Neural progenitor cell (in vitro differentiated cells): ENCODE measurements at regions not wholly inside any gene's neighbourhood (a gene's known extent, or its start where the extent isn't known, plus 50 kb on each side); places are given as distances from the start of the nearest gene placed in this dataset.

ENCODE experiments used
- DNase-seq: peaks from one replicate; pipeline ENCODE4 v3.0.0-alpha.2; 2016; ENCODE audit warnings: low spot score
- H2AFZ ChIP-seq: fragments of 200-600 bp; sonication (generic); replicated peaks from 2 replicates; pipeline ENCODE4 v1.6.1; 2016; ENCODE audit warnings: antibody characterized with exemption
- H3F3A ChIP-seq: fragments of 200-600 bp; sonication (generic); 2 replicates; pipeline ENCODE4 v1.6.1; 2016; ENCODE audit warnings: antibody characterized with exemption, low read depth
- H3K27ac ChIP-seq: fragments of 200-600 bp; sonication (generic); 2 replicates; pipeline ENCODE4 v1.5.1; 2016; ENCODE audit warnings: mild to moderate bottlenecking
- H3K27me3 ChIP-seq: fragments of 200-600 bp; sonication (generic); 2 replicates; pipeline ENCODE4 v1.6.1; 2016; ENCODE audit warnings: mild to moderate bottlenecking, moderate library complexity
- H3K36me3 ChIP-seq: fragments of 200-600 bp; sonication (generic); 2 replicates; pipeline ENCODE4 v1.5.1; 2016
- H3K4me1 ChIP-seq: fragments of 200-600 bp; sonication (generic); 2 replicates; pipeline ENCODE4 v1.6.1; 2016; ENCODE audit warnings: mixed run types
- H3K4me2 ChIP-seq: fragments of 200-600 bp; sonication (generic); 2 replicates; pipeline ENCODE4 v1.6.1; 2016
- H3K4me3 ChIP-seq: fragments of 200-600 bp; sonication (generic); 2 replicates; pipeline ENCODE4 v1.5.1; 2016
- H3K79me2 ChIP-seq: fragments of 200-600 bp; sonication (generic); 2 replicates; pipeline ENCODE4 v1.6.1; 2016; ENCODE audit warnings: low read depth
- H3K9ac ChIP-seq: fragments of 200-600 bp; sonication (generic); 2 replicates; pipeline ENCODE4 v1.6.1; 2016
- H3K9me3 ChIP-seq: fragments of 200-600 bp; sonication (generic); 2 replicates; pipeline ENCODE4 v1.5.1; 2016; ENCODE audit warnings: low read depth
- H4K20me1 ChIP-seq: fragments of 200-600 bp; sonication (generic); 2 replicates; pipeline ENCODE4 v1.6.1; 2016; ENCODE audit warnings: low read depth
- H3K27ac Mint-ChIP-seq: 3 replicates; pipeline ENCODE4 v1.8.0; 2021; ENCODE audit warnings: mixed read lengths
- H3K27me3 Mint-ChIP-seq: 2 replicates; pipeline ENCODE4 v1.8.0; 2022; ENCODE audit warnings: low read depth, mild to moderate bottlenecking, inconsistent platforms, moderate library complexity, mixed read lengths; ENCODE audit not compliant: insufficient read depth
- H3K36me3 Mint-ChIP-seq: 3 replicates; pipeline ENCODE4 v1.8.0; 2021; ENCODE audit warnings: mixed read lengths
- H3K4me1 Mint-ChIP-seq: 3 replicates; pipeline ENCODE4 v1.8.0; 2021; ENCODE audit warnings: mixed read lengths
- H3K4me3 Mint-ChIP-seq: 3 replicates; pipeline ENCODE4 v1.8.0; 2021; ENCODE audit warnings: mild to moderate bottlenecking, moderate library complexity, mixed read lengths
- H3K9me3 Mint-ChIP-seq: 3 replicates; pipeline ENCODE4 v1.8.0; 2020; ENCODE audit warnings: mixed read lengths
- EZH2 ChIP-seq: fragments of 200-600 bp; sonication (generic); IDR thresholded peaks from 2 replicates; pipeline ENCODE4 v1.6.1; 2017; ENCODE audit warnings: antibody characterized with exemption, mild to moderate bottlenecking, moderate library complexity
- EZH2phosphoT487 ChIP-seq: fragments of 200-600 bp; sonication (generic); IDR thresholded peaks from 2 replicates; pipeline ENCODE4 v1.6.1; 2017; ENCODE audit warnings: antibody characterized with exemption
- TF ChIP-seq, protein P1 (sequence below): fragments of 200-600 bp; sonication (generic); IDR thresholded peaks from 2 replicates; pipeline ENCODE4 v1.5.1; 2017; ENCODE audit warnings: antibody characterized with exemption, mild to moderate bottlenecking

DNA sequence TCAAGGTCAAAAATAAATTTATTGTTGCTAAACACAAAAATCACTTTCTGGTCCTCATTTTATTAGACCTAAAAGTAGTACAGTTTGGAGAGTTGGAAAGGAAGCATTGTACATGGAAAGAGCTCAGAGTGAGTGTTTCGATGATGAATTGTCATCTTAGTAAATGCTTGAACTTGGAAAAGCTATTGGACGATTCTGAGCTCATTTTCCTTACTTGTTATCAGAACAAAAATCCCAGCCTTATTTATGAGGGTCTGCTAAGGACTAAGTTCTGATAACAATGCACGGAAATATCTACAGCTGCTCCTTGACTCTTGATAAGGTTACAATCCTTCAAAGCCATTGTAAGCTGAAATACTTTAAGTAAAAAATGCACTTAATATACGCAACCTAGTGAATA lies 710.0 kb upstream of the PTBP2 start:
- no peaks in the 10 kb centered on the region for H3F3A ChIP-seq
- Mint-ChIP-seq H3K9me3 (no peaks in the 10 kb centered on the region), H3K27me3 (no peaks in the 10 kb centered on the region), H3K4me1 (no peaks in the 10 kb centered on the region), H3K27ac (no peak overlapping the region), H3K36me3 (no peaks in the 10 kb centered on the region), H3K4me3 (no peak overlapping the region)
- H4K20me1 ChIP-seq: no peaks in the 10 kb centered on the region
- no peak overlapping the region for H3K4me3 ChIP-seq
- H3K9me3 ChIP-seq: no peaks in the 10 kb centered on the region
- DNase-seq: no peak
- no peaks in the 10 kb centered on the region for H3K4me1 ChIP-seq
- H3K27me3 ChIP-seq: no peaks in the 10 kb centered on the region
- H3K9ac ChIP-seq: no peak overlapping the region
- H3K36me3 ChIP-seq: no peaks in the 10 kb centered on the region
- TF ChIP-seq EZH2: no peak
- TF ChIP-seq, protein P1, sequence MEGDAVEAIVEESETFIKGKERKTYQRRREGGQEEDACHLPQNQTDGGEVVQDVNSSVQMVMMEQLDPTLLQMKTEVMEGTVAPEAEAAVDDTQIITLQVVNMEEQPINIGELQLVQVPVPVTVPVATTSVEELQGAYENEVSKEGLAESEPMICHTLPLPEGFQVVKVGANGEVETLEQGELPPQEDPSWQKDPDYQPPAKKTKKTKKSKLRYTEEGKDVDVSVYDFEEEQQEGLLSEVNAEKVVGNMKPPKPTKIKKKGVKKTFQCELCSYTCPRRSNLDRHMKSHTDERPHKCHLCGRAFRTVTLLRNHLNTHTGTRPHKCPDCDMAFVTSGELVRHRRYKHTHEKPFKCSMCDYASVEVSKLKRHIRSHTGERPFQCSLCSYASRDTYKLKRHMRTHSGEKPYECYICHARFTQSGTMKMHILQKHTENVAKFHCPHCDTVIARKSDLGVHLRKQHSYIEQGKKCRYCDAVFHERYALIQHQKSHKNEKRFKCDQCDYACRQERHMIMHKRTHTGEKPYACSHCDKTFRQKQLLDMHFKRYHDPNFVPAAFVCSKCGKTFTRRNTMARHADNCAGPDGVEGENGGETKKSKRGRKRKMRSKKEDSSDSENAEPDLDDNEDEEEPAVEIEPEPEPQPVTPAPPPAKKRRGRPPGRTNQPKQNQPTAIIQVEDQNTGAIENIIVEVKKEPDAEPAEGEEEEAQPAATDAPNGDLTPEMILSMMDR: no peak
- TF ChIP-seq EZH2phosphoT487: no peak
- H3K79me2 ChIP-seq: no peaks in the 10 kb centered on the region
- H2AFZ ChIP-seq: no peak overlapping the region
- H3K27ac ChIP-seq: no peak overlapping the region
- no peak overlapping the region for H3K4me2 ChIP-seq

DNA sequence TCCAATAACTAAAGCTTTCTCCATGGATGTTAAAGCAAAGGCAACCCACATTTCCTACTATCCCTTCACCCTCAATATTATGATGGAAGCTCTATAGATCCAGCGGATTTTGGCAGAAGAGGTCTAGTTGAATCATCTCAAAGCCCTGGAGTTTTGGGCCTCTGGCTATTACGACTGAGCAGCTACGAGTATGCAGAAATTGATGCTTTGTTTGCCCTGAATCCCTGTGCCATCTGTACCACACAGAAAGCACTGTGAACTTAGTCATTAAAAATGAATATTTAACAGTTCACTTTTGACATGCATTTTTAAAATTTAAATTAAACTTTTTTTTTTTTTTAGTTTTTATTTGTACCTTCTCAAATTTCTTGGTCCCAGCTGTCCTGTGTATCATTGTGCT lies 705.4 kb upstream of the PTBP2 start:
- TF ChIP-seq, protein P1: no peak
- TF ChIP-seq EZH2phosphoT487 (no peak), EZH2 (no peak)
- H3K27ac Mint-ChIP-seq: no peak overlapping the region
- no peaks in the 10 kb centered on the region for H3K36me3 Mint-ChIP-seq
- no peaks in the 10 kb centered on the region for H3K36me3 ChIP-seq
- H3K4me2 ChIP-seq: no peak overlapping the region
- no peaks in the 10 kb centered on the region for H3K79me2 ChIP-seq
- H3K27ac ChIP-seq: no peak overlapping the region
- no peaks in the 10 kb centered on the region for H3K27me3 ChIP-seq
- no peak overlapping the region for H3K9ac ChIP-seq
- no peaks in the 10 kb centered on the region for H3K9me3 ChIP-seq
- no peak for DNase-seq
- no peaks in the 10 kb centered on the region for H3K4me1 ChIP-seq
- no peaks in the 10 kb centered on the region for H4K20me1 ChIP-seq
- H3K9me3 Mint-ChIP-seq: no peaks in the 10 kb centered on the region
- no peaks in the 10 kb centered on the region for H3F3A ChIP-seq
- no peaks in the 10 kb centered on the region for H3K27me3 Mint-ChIP-seq
- H3K4me3 ChIP-seq: no peak overlapping the region
- H3K4me1 Mint-ChIP-seq: no peaks in the 10 kb centered on the region
- no peak overlapping the region for H2AFZ ChIP-seq
- H3K4me3 Mint-ChIP-seq: no peak overlapping the region

DNA sequence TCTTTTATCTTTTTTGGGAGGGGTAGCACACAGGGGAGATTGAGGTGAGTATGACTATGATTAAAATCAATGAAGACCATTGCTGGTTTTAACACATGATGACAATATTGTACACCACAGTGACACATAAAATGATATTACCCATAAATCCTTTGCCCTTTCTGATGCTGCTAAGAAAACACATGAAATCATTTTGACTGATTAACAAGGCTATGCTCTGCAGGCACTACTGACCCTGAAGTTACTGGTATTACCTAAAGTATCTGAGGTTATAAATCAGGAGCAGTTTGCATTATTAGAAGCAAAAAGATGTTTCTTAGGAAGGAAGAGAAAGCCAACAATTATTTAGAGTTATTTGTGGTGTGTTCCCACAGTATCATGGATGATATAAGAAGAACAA lies 701.2 kb upstream of the PTBP2 start:
- no peak overlapping the region for H3K4me3 ChIP-seq
- TF ChIP-seq, protein P1: no peak
- TF ChIP-seq EZH2: no peak
- TF ChIP-seq EZH2phosphoT487: no peak
- H3K79me2 ChIP-seq: no peaks in the 10 kb centered on the region
- no peaks in the 10 kb centered on the region for H3K4me1 ChIP-seq
- Mint-ChIP-seq H3K27me3 (peaks cover 4% of the 10 kb centered on the region), H3K36me3 (no peaks in the 10 kb centered on the region), H3K9me3 (no peaks in the 10 kb centered on the region), H3K27ac (no peak overlapping the region), H3K4me1 (no peaks in the 10 kb centered on the region), H3K4me3 (no peak overlapping the region)
- H3K36me3 ChIP-seq: no peaks in the 10 kb centered on the region
- no peak for DNase-seq
- no peak overlapping the region for H2AFZ ChIP-seq
- no peak overlapping the region for H3K27ac ChIP-seq
- no peaks in the 10 kb centered on the region for H3F3A ChIP-seq
- H3K27me3 ChIP-seq: no peaks in the 10 kb centered on the region
- H3K9ac ChIP-seq: no peak overlapping the region
- H3K4me2 ChIP-seq: no peak overlapping the region
- H4K20me1 ChIP-seq: no peaks in the 10 kb centered on the region
- H3K9me3 ChIP-seq: no peaks in the 10 kb centered on the region

DNA sequence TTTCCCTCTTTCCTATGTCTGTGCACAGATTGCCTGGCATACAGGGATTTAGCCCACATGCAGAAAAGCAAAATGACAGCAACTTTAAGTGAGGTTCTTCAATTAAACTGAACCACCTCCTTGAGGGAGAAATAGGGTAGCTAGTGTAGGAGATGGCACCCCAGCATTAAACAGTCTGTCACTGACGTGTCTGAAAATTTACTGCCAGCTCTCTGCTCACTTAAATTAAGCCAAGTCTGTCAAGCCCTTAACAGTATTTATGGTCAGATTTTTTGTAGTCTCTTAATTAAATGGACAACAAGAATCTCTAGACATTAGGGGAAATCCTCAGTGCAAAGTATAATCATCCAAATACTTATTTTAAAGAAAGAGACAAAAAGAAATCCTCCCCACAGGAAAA lies 696.5 kb upstream of the PTBP2 start:
- Mint-ChIP-seq H3K9me3 (peaks cover 11% of the 10 kb centered on the region), H3K4me1 (no peaks in the 10 kb centered on the region), H3K4me3 (no peak overlapping the region), H3K27ac (no peak overlapping the region), H3K27me3 (peaks cover 8% of the 10 kb centered on the region), H3K36me3 (no peaks in the 10 kb centered on the region)
- Histone ChIP-seq H3K9ac (no peak overlapping the region), H4K20me1 (no peaks in the 10 kb centered on the region), H3K4me1 (no peaks in the 10 kb centered on the region), H3K9me3 (no peaks in the 10 kb centered on the region), H3K4me3 (no peak overlapping the region), H3K4me2 (no peak overlapping the region), H3F3A (no peaks in the 10 kb centered on the region), H3K27ac (no peak overlapping the region), H3K27me3 (no peaks in the 10 kb centered on the region), H2AFZ (no peak overlapping the region), H3K79me2 (no peaks in the 10 kb centered on the region), H3K36me3 (no peaks in the 10 kb centered on the region)
- TF ChIP-seq EZH2phosphoT487: no peak
- TF ChIP-seq, protein P1: no peak
- no peak for TF ChIP-seq EZH2
- DNase-seq: no peak
